Aorta (tissue), 5 donors: ENCODE measurements at regions not wholly inside any gene's neighbourhood (a gene's known extent, or its start where the extent isn't known, plus 50 kb on each side); places are given as distances from the start of the nearest gene placed in this dataset.

Source experiments
- ATAC-seq: fragments of 200-7000 bp; cut with Tn5 transposase; one replicate; pipeline ENCODE4 v1.9.1; 2022; ENCODE audit warnings: moderate library complexity; ENCODE audit not compliant: low FRiP score
- DNase-seq, 2 donors: peaks; one replicate each; pipeline ENCODE4 v3.0.0-alpha.2; 2020
- H3K27ac ChIP-seq, 2 donors: one replicate each; pipeline ENCODE4 v1.5.1; 2013; ENCODE audit warnings: low read length in 2 of 2, mild to moderate bottlenecking in 2 of 2, moderate library complexity in 2 of 2, control low read depth in 1 of 2, inconsistent platforms in 1 of 2, low read depth in 1 of 2
- H3K27me3 ChIP-seq, 2 donors: one replicate each; pipeline ENCODE4 v1.6.1; 2013; ENCODE audit warnings: control low read depth in 1 of 2, low read length in 1 of 2, mild to moderate bottlenecking in 1 of 2, moderate library complexity in 1 of 2; ENCODE audit not compliant: insufficient read depth in 2 of 2, control insufficient read depth in 1 of 2
- H3K36me3 ChIP-seq, 2 donors: one replicate each; pipeline ENCODE4 v1.6.1; 2013; ENCODE audit warnings: control low read depth in 1 of 2, low read length in 1 of 2, mild to moderate bottlenecking in 1 of 2; ENCODE audit not compliant: insufficient read depth in 2 of 2, control insufficient read depth in 1 of 2
- H3K4me1 ChIP-seq, 2 donors: one replicate each; pipeline ENCODE4 v1.6.1; 2013; ENCODE audit warnings: low read length in 2 of 2, control low read depth in 1 of 2, mild to moderate bottlenecking in 1 of 2, moderate library complexity in 1 of 2; ENCODE audit not compliant: insufficient read depth in 2 of 2, control insufficient read depth in 1 of 2
- H3K4me3 ChIP-seq, 2 donors: one replicate each; pipeline ENCODE4 v1.5.1; 2013; ENCODE audit warnings: low read length in 2 of 2, control low read depth in 1 of 2, mild to moderate bottlenecking in 1 of 2
- H3K9me3 ChIP-seq: one replicate; pipeline ENCODE4 v1.6.1; 2013; ENCODE audit warnings: mild to moderate bottlenecking, low read length; ENCODE audit not compliant: control insufficient read depth
- WGBS, 2 donors: extraction: QIAGEN DNeasy Blood & Tissue Kit; methylation state at CpG; one replicate each; pipeline ENCODE4 v1.1.7; 2013; 5-methylcytosine and 5-hydroxymethylcytosine counted together
- intact Hi-C, 2 donors: fragments of 100-400 bp; cut with DNase I; formaldehyde crosslinking; loops; one replicate each; pipeline versions ENCODE4 v1.14.2 to v1.15.0; 2022
- donor health status: healthy with polysubstance abuse.
- donor health status: Bipolar disorder and iron deficiency.
- donor health status: DM: no; HTN: no; CAD: no.
- donor health status: DM: no; HTN: no; CAD: no.
- donor health status: DM: yes; HTN: yes; CAD: no.

- ATAC-seq, result no peak
- no peaks in the 10 kb centered on the region for H3K36me3 ChIP-seq
- intact Hi-C loops, result loop anchor here in 1 of 2 donors (5.0 kb wide), 1 partner anchor 54 kb away; no protein-coding TSS in a partner anchor
- no peak overlapping the region for H3K4me3 ChIP-seq
- H3K27me3 ChIP-seq, result no peaks in the 10 kb centered on the region
- no peaks in the 10 kb centered on the region for H3K9me3 ChIP-seq
- peaks cover 0 to 3% of the 10 kb centered on the region in 2 donors for H3K4me1 ChIP-seq
- H3K27ac ChIP-seq, result no peak overlapping the region
- 97 to 98% methylated on average over 6 of the region's 6 CpGs for WGBS, 2 donors
- no peak for DNase-seq
Measured at GRCh38 chr3:144058713-144059112, 87.1 kb downstream of the DIPK2A start.

- Histone ChIP-seq H3K4me3 (no peak overlapping the region), H3K27me3 (no peaks in the 10 kb centered on the region), H3K27ac (no peak overlapping the region), H3K4me1 (peaks cover 0 to 3% of the 10 kb centered on the region in 2 donors), H3K9me3 (no peaks in the 10 kb centered on the region), H3K36me3 (no peaks in the 10 kb centered on the region)
- DNase-seq, result no peak
- intact Hi-C loops, result loop anchor here in 1 of 2 donors (5.0 kb wide), 1 partner anchor 53 kb away; no protein-coding TSS in a partner anchor
- ATAC-seq, result no peak
- 90 to 95% methylated on average over 1 of the region's 1 CpG for WGBS, 2 donors
Measured at GRCh38 chr3:144059481-144059880, 87.9 kb downstream of the DIPK2A start.

- no peaks in the 10 kb centered on the region for H3K4me1 ChIP-seq
- intact Hi-C loops, result no loop called here
- no peaks in the 10 kb centered on the region for H3K36me3 ChIP-seq
- H3K27ac ChIP-seq, result no peak overlapping the region
- H3K27me3 ChIP-seq, result no peaks in the 10 kb centered on the region
- no peaks in the 10 kb centered on the region for H3K9me3 ChIP-seq
- 80 to 91% methylated on average over 11 of the region's 11 CpGs for WGBS, 2 donors
- no peak for DNase-seq
- ATAC-seq, result no peak
- no peak overlapping the region for H3K4me3 ChIP-seq
Measured at GRCh38 chr3:144060881-144061280, 89.3 kb downstream of the DIPK2A start.

- intact Hi-C loops, result no loop called here
- Histone ChIP-seq H3K9me3 (no peaks in the 10 kb centered on the region), H3K27me3 (no peaks in the 10 kb centered on the region), H3K36me3 (no peaks in the 10 kb centered on the region), H3K27ac (no peak overlapping the region), H3K4me1 (no peaks in the 10 kb centered on the region), H3K4me3 (no peak overlapping the region)
- ATAC-seq, result no peak
- 79 to 81% methylated on average over 2 of the region's 2 CpGs for WGBS, 2 donors
- DNase-seq, result no peak
Measured at GRCh38 chr3:144063306-144063705, 91.7 kb downstream of the DIPK2A start.

- ATAC-seq, result no peak
Measured at GRCh38 chr3:144067059-144067458, 95.4 kb downstream of the DIPK2A start.

GRCh38 chr3:144073698-144074097, 102.1 kb downstream of the DIPK2A start:
- Histone ChIP-seq H3K4me3 (no peak overlapping the region), H3K36me3 (no peaks in the 10 kb centered on the region), H3K27me3 (no peaks in the 10 kb centered on the region), H3K9me3 (peaks cover 2% of the 10 kb centered on the region), H3K27ac (no peak overlapping the region), H3K4me1 (no peaks in the 10 kb centered on the region)
- 24 to 86% methylated on average over 1 of the region's 1 CpG for WGBS, 2 donors
- no peak for ATAC-seq
- no peak for DNase-seq
- intact Hi-C loops, result no loop called here

More at GRCh38 chr3:144067059-144067458, 95.4 kb downstream of the DIPK2A start:
- H3K4me1 ChIP-seq, result no peaks in the 10 kb centered on the region
- DNase-seq, result no peak
- intact Hi-C loops, result no loop called here
- no peak overlapping the region for H3K27ac ChIP-seq
- 70 to 87% methylated on average over 3 of the region's 3 CpGs for WGBS, 2 donors
- no peaks in the 10 kb centered on the region for H3K36me3 ChIP-seq
- H3K9me3 ChIP-seq, result no peaks in the 10 kb centered on the region
- no peaks in the 10 kb centered on the region for H3K27me3 ChIP-seq
- H3K4me3 ChIP-seq, result no peak overlapping the region

- WGBS, 2 donors, result 14 to 19% methylated on average over 2 of the region's 2 CpGs
- no peaks in the 10 kb centered on the region for H3K27me3 ChIP-seq
- H3K4me3 ChIP-seq, result no peak overlapping the region
- H3K4me1 ChIP-seq, result no peaks in the 10 kb centered on the region
- H3K27ac ChIP-seq, result no peak overlapping the region
- intact Hi-C loops, result no loop called here
- no peaks in the 10 kb centered on the region for H3K36me3 ChIP-seq
- no peak for ATAC-seq
- H3K9me3 ChIP-seq, result no peaks in the 10 kb centered on the region
- no peak for DNase-seq
Measured at GRCh38 chr3:144079634-144080033, 108.0 kb downstream of the DIPK2A start.

- ATAC-seq (no peak), DNase-seq (no peak)
- Histone ChIP-seq H3K27ac (no peak overlapping the region), H3K4me1 (no peaks in the 10 kb centered on the region), H3K9me3 (peaks cover 2% of the 10 kb centered on the region), H3K36me3 (no peaks in the 10 kb centered on the region), H3K27me3 (no peaks in the 10 kb centered on the region), H3K4me3 (no peak overlapping the region)
- intact Hi-C loops, result no loop called here
- WGBS, 2 donors, result 26 to 44% methylated on average over 2 of the region's 2 CpGs
Measured at GRCh38 chr3:144084929-144085328, 113.3 kb downstream of the DIPK2A start.

- intact Hi-C loops, result no loop called here
- no peaks in the 10 kb centered on the region for H3K36me3 ChIP-seq
- DNase-seq (no peak), ATAC-seq (no peak)
- no peak overlapping the region for H3K4me3 ChIP-seq
- no peaks in the 10 kb centered on the region for H3K27me3 ChIP-seq
- 42 to 48% methylated on average over 3 of the region's 3 CpGs for WGBS, 2 donors
- peaks cover 2% of the 10 kb centered on the region for H3K9me3 ChIP-seq
- H3K27ac ChIP-seq, result no peak overlapping the region
- H3K4me1 ChIP-seq, result no peaks in the 10 kb centered on the region
Measured at GRCh38 chr3:144085964-144086363, 114.3 kb downstream of the DIPK2A start.
